Sigmoid colon (tissue), 6 donors: ENCODE measurements at regions not wholly inside any gene's neighbourhood (a gene's known extent, or its start where the extent isn't known, plus 50 kb on each side); places are given as distances from the start of the nearest gene placed in this dataset.

Experiments used
- DNase-seq: peaks from one replicate; pipeline ENCODE4 v3.0.0-alpha.2; 2019
- H3K27ac ChIP-seq, 4 donors: fragments of 200-600 bp; sonication (generic); one replicate each; pipeline ENCODE4 v1.5.1; 2016 to 2019; ENCODE audit warnings: mild to moderate bottlenecking in 1 of 4
- H3K27me3 ChIP-seq, 3 donors: fragments of 200-600 bp; sonication (generic); one replicate each; pipeline ENCODE4 v1.5.1; 2019; ENCODE audit warnings: mild to moderate bottlenecking in 1 of 3
- H3K36me3 ChIP-seq, 4 donors: fragments of 200-600 bp; sonication (generic); one replicate each; pipeline ENCODE4 v1.5.1; 2016 to 2019
- H3K4me1 ChIP-seq, 4 donors: fragments of 200-600 bp; sonication (generic); one replicate each; pipeline ENCODE4 v1.5.1; 2017 to 2019
- H3K4me3 ChIP-seq, 4 donors: fragments of 200-600 bp; sonication (generic); one replicate each; pipeline ENCODE4 v1.5.1; 2017 to 2019; ENCODE audit warnings: mild to moderate bottlenecking in 2 of 4, moderate library complexity in 1 of 4
- H3K9me3 ChIP-seq, 4 donors: fragments of 200-600 bp in 3 of 4; sonication (generic) in 3 of 4; one replicate each; pipeline versions ENCODE4 v1.5.1 to v1.6.1; 2013 to 2019
- EP300 ChIP-seq, 4 donors: sonication (generic); formaldehyde crosslinking; IDR thresholded peaks; one replicate each; pipeline ENCODE4 v1.6.1; 2017; ENCODE audit warnings: antibody characterized with exemption in 4 of 4
- POLR2A ChIP-seq, 2 donors: fragments of 450-650 bp; IDR thresholded peaks; one replicate each; pipeline ENCODE4 v1.6.1; 2016; ENCODE audit warnings: antibody characterized with exemption in 2 of 2, mild to moderate bottlenecking in 2 of 2, moderate library complexity in 2 of 2
- POLR2AphosphoS5 ChIP-seq, 4 donors: sonication (generic); formaldehyde crosslinking; IDR thresholded peaks; one replicate each; pipeline ENCODE4 v1.6.1; 2017; ENCODE audit warnings: antibody characterized with exemption in 4 of 4
- WGBS, 2 donors: extraction: QIAGEN DNeasy Blood & Tissue Kit; methylation state at CpG; one replicate each; pipeline ENCODE4 v1.1.7; 2013; 5-methylcytosine and 5-hydroxymethylcytosine counted together
- intact Hi-C: fragments of 100-400 bp; cut with DNase I; formaldehyde crosslinking; loops from one replicate; pipeline ENCODE4 v1.15.1; 2023
- TF ChIP-seq, protein P1 (sequence below), 4 experiments: fragments of 450-650 bp in 3 of 4; fragments of 200-600 bp in 1 of 4; IDR thresholded peaks; one replicate each; pipeline ENCODE4 v1.5.1; 2016 to 2019; ENCODE audit warnings: antibody characterized with exemption in 4 of 4, mild to moderate bottlenecking in 3 of 4, moderate library complexity in 2 of 4
- donor health status: healthy with polysubstance abuse.
- donor health status: healthy.

DNA sequence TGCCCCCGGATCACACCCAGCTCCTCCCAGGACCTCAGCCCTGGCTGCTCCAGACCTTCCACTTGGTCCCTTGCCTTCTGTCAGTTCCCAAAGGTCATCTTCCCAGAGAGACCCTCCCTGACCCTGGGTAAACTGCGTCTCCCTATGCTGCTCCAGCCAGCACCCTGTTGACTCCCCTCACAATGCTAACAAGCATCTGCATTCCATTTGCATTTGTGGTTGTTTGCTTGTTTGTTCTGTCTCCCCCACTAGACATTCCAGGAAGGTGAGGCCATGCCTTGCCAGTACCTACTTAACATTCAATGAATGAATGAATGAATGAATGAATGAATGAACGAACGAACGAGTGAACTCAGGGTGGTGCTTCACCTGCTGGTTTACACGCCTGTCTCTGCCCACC, 171.2 kb downstream of the WSCD1 start:
- no peak for DNase-seq
- WGBS, 2 donors = 52 to 68% methylated on average over 6 of the region's 6 CpGs

DNA sequence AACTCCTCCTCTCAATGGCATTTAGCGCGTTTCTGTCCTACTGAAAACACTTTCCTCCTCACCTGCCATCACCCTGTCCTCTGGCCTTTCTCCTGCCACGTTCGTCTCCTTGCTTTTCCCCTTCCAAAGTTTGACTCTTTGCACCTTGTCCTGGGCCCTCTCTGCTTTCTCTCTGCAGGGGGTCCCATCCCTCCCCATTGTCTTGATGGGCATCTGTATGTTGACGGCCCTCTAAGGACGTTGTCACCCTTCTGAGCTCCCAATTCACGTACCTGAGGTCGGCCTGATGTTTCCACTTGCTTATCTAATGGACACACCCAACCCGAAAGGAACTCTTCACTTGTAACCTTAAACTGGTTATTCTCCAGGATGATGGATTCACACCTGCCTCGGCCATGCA, 170.4 kb downstream of the WSCD1 start:
- H3K27me3 ChIP-seq = peaks cover 0 to 5% (median 0%) of the 10 kb centered on the region in 3 donors
- TF ChIP-seq EP300 (IDR thresholded peaks at IDR 0.05) (no peak), POLR2A (IDR thresholded peaks at IDR 0.05) (no peak), POLR2AphosphoS5 (IDR thresholded peaks at IDR 0.05) (no peak)
- TF ChIP-seq, protein P1, sequence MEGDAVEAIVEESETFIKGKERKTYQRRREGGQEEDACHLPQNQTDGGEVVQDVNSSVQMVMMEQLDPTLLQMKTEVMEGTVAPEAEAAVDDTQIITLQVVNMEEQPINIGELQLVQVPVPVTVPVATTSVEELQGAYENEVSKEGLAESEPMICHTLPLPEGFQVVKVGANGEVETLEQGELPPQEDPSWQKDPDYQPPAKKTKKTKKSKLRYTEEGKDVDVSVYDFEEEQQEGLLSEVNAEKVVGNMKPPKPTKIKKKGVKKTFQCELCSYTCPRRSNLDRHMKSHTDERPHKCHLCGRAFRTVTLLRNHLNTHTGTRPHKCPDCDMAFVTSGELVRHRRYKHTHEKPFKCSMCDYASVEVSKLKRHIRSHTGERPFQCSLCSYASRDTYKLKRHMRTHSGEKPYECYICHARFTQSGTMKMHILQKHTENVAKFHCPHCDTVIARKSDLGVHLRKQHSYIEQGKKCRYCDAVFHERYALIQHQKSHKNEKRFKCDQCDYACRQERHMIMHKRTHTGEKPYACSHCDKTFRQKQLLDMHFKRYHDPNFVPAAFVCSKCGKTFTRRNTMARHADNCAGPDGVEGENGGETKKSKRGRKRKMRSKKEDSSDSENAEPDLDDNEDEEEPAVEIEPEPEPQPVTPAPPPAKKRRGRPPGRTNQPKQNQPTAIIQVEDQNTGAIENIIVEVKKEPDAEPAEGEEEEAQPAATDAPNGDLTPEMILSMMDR (IDR thresholded peaks at IDR 0.05) = no peak
- intact Hi-C loops = no loop called here
- H3K4me1 ChIP-seq = no peaks in the 10 kb centered on the region
- 62 to 74% methylated on average over 10 of the region's 10 CpGs for WGBS, 2 donors
- no peak overlapping the region for H3K27ac ChIP-seq
- DNase-seq = no peak
- no peaks in the 10 kb centered on the region for H3K9me3 ChIP-seq
- no peak overlapping the region for H3K4me3 ChIP-seq
- H3K36me3 ChIP-seq = no peaks in the 10 kb centered on the region

More for the DNA sequence above, 171.2 kb downstream of the WSCD1 start:
- no peak overlapping the region for H3K27ac ChIP-seq
- H3K9me3 ChIP-seq = no peaks in the 10 kb centered on the region
- H3K4me3 ChIP-seq = no peak overlapping the region
- H3K27me3 ChIP-seq = peaks cover 0 to 5% (median 0%) of the 10 kb centered on the region in 3 donors
- H3K4me1 ChIP-seq = no peaks in the 10 kb centered on the region
- no peaks in the 10 kb centered on the region for H3K36me3 ChIP-seq
- TF ChIP-seq, protein P1 (IDR thresholded peaks at IDR 0.05) = no peak
- no peak for TF ChIP-seq EP300 (IDR thresholded peaks at IDR 0.05)
- intact Hi-C loops = no loop called here

DNA sequence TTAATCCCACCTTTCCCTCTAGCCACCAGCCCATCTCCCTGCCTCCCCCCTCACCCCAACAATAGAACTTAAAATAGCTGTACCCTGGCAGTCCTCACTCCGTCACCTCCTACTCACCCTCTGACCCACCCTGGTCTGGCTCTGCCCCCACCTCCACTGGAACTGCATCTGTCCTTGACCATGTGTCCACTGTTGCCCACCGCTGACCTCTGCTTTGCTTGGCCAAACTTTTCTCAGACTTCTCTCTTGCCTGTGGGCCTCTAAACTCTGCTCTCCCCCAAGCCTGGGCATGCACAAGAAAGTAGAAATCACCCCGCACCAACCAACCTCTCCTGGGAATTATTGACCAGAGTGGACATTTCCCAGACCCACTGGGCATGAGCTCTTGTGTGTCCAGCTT, 169.8 kb downstream of the WSCD1 start:
- H3K4me3 ChIP-seq = no peak overlapping the region
- no peaks in the 10 kb centered on the region for H3K4me1 ChIP-seq
- no peaks in the 10 kb centered on the region for H3K9me3 ChIP-seq
- no peak overlapping the region for H3K27ac ChIP-seq
- TF ChIP-seq POLR2AphosphoS5 (IDR thresholded peaks at IDR 0.05) = no peak
- no peak for TF ChIP-seq POLR2A (IDR thresholded peaks at IDR 0.05)
- no peak for TF ChIP-seq EP300 (IDR thresholded peaks at IDR 0.05)
- TF ChIP-seq, protein P1 (IDR thresholded peaks at IDR 0.05) = no peak
- DNase-seq = no peak
- H3K27me3 ChIP-seq = peaks cover 0 to 5% (median 0%) of the 10 kb centered on the region in 3 donors
- H3K36me3 ChIP-seq = no peaks in the 10 kb centered on the region
- intact Hi-C loops = no loop called here
- 82 to 86% methylated on average over 3 of the region's 3 CpGs for WGBS, 2 donors

DNA sequence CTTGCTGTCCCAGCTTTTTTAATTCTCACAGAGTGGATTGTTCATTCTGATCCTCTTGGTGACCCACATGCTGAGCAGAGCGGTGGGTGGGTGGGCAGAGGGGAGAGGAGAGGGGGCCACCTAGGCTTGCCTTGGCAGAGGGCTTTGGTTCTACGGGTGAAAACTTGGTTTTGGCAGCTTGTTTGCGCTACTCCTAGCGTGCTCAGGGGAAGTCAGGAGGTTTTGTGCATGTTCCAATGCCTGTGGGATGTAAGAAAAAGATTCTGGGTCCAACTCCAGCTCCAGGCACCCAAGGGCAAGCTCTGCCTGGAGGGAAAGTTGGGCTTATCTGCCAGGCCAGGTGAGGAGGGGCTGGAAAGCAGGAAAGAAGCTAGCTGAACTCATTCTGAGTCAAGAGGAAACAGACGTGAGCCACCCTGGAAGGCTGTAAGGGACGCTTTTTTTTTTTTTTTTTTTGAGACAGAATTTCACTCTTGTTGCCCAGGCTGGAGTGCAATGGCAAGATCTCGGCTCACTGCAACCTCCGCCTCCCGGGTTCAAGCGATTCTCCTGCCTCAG, 169.1 kb downstream of the WSCD1 start:
- Histone ChIP-seq H3K36me3 (no peaks in the 10 kb centered on the region), H3K27me3 (peaks cover 0 to 5% (median 0%) of the 10 kb centered on the region in 3 donors), H3K9me3 (no peaks in the 10 kb centered on the region), H3K27ac (no peak overlapping the region), H3K4me1 (no peaks in the 10 kb centered on the region), H3K4me3 (no peak overlapping the region)
- TF ChIP-seq POLR2AphosphoS5 (IDR thresholded peaks at IDR 0.05) (no peak), POLR2A (IDR thresholded peaks at IDR 0.05) (no peak), EP300 (IDR thresholded peaks at IDR 0.05) (no peak)
- TF ChIP-seq, protein P1 (IDR thresholded peaks at IDR 0.05) = no peak
- intact Hi-C loops = no loop called here
- no peak for DNase-seq
- WGBS, 2 donors = 70 to 71% methylated on average over 10 of the region's 10 CpGs

DNA sequence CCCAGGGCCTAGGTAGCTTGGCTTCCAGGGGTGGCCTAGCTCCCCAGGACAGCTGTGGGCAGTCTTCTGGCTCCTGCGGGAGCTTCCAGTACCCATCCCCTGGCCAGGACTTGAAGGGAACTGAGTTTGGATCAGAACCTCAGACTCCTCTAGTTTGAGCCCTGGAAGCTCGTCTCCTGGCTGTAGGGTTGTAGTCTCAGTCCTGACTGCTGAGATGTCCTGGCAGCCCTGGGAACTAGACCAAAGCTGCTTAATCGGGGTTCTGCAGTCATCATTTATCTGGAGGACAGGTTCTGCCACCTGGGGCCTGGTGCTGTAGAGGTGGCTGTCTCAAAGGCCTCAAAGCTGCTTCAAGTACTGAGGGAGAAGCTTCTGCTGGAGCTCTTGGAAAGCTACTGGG, 163.7 kb downstream of the WSCD1 start:
- H3K27ac ChIP-seq = no peak overlapping the region
- no peaks in the 10 kb centered on the region for H3K36me3 ChIP-seq
- no peak for DNase-seq
- WGBS, 2 donors = 76 to 85% methylated on average over 3 of the region's 3 CpGs
- H3K4me3 ChIP-seq = no peak overlapping the region
- H3K9me3 ChIP-seq = no peaks in the 10 kb centered on the region
- intact Hi-C loops = no loop called here
- TF ChIP-seq, protein P1 (IDR thresholded peaks at IDR 0.05) = no peak
- TF ChIP-seq POLR2AphosphoS5 (IDR thresholded peaks at IDR 0.05) = no peak
- no peak for TF ChIP-seq EP300 (IDR thresholded peaks at IDR 0.05)
- no peak for TF ChIP-seq POLR2A (IDR thresholded peaks at IDR 0.05)
- no peaks in the 10 kb centered on the region for H3K27me3 ChIP-seq
- no peaks in the 10 kb centered on the region for H3K4me1 ChIP-seq
